Neuronal stem cell (in vitro differentiated cells): ENCODE measurements at regions not wholly inside any gene's neighbourhood (a gene's known extent, or its start where the extent isn't known, plus 50 kb on each side); places are given as distances from the start of the nearest gene placed in this dataset.

Source experiments
- DNase-seq: peaks from one replicate; pipeline ENCODE4 v3.0.0-alpha.2; 2013; ENCODE audit warnings: low spot score
- H2AFZ ChIP-seq: one replicate; pipeline ENCODE4 v1.6.1; 2013; ENCODE audit warnings: mild to moderate bottlenecking, low read length, inconsistent platforms
- H2AK5ac ChIP-seq: 2 replicates; pipeline ENCODE4 v1.6.1; 2013; ENCODE audit warnings: low read depth, mild to moderate bottlenecking, inconsistent platforms, low read length, moderate library complexity, mixed read lengths
- H2BK120ac ChIP-seq: 2 replicates; pipeline ENCODE4 v1.6.1; 2013; ENCODE audit warnings: low read depth, mild to moderate bottlenecking, inconsistent platforms, low read length, moderate library complexity, mixed read lengths
- H2BK12ac ChIP-seq: one replicate; pipeline ENCODE4 v1.6.1; 2013; ENCODE audit warnings: low read length, inconsistent platforms
- H2BK15ac ChIP-seq: 2 replicates; pipeline ENCODE4 v1.6.1; 2013; ENCODE audit warnings: mild to moderate bottlenecking, low read length, inconsistent platforms, mixed read lengths
- H2BK5ac ChIP-seq: one replicate; pipeline ENCODE4 v1.6.1; 2013; ENCODE audit warnings: inconsistent platforms, mild to moderate bottlenecking, low read length, moderate library complexity
- H3K14ac ChIP-seq: one replicate; pipeline ENCODE4 v1.6.1; 2013; ENCODE audit warnings: low read length, inconsistent platforms
- H3K18ac ChIP-seq: 2 replicates; pipeline ENCODE4 v1.6.1; 2013; ENCODE audit warnings: low read length, inconsistent platforms
- H3K23ac ChIP-seq: 2 replicates; pipeline ENCODE4 v1.6.1; 2013; ENCODE audit warnings: low read depth, mild to moderate bottlenecking, mixed read lengths, low read length, inconsistent platforms; ENCODE audit not compliant: poor library complexity
- H3K27ac ChIP-seq: replicated peaks from 3 replicates; pipeline ENCODE4 v1.5.1; 2013; ENCODE audit warnings: low read length, inconsistent platforms
- H3K27me3 ChIP-seq, 3 experiments: 2 replicates each; pipeline ENCODE4 v1.6.1; 2013; ENCODE audit warnings: low read length in 3 of 3, mild to moderate bottlenecking in 2 of 3, inconsistent platforms in 1 of 3, low read depth in 1 of 3, mixed read lengths in 1 of 3, moderate library complexity in 1 of 3; ENCODE audit not compliant: control insufficient read depth in 3 of 3, insufficient read depth in 3 of 3
- H3K36me3 ChIP-seq, 2 donors: replicated peaks in 1 of 2; 2 replicates each; pipeline ENCODE4 v1.6.1; 2013; ENCODE audit warnings: low read length in 2 of 2; ENCODE audit not compliant: control insufficient read depth in 2 of 2, insufficient read depth in 2 of 2
- H3K4ac ChIP-seq: 2 replicates; pipeline ENCODE4 v1.6.1; 2013; ENCODE audit warnings: inconsistent platforms, mild to moderate bottlenecking, low read length, moderate library complexity
- H3K4me1 ChIP-seq, 2 donors: 1 replicate in 1 of 2; 2 replicates in 1 of 2; pipeline ENCODE4 v1.6.1; 2013; ENCODE audit warnings: low read length in 2 of 2, low read depth in 1 of 2; ENCODE audit not compliant: control insufficient read depth in 2 of 2, insufficient read depth in 1 of 2
- H3K4me2 ChIP-seq: one replicate; pipeline ENCODE4 v1.6.1; 2013; ENCODE audit warnings: mild to moderate bottlenecking, low read length, inconsistent platforms; ENCODE audit not compliant: insufficient read depth, poor library complexity, severe bottlenecking
- H3K4me3 ChIP-seq, 2 donors: 2 replicates each; pipeline ENCODE4 v1.5.1; 2013; ENCODE audit warnings: low read length in 2 of 2, mild to moderate bottlenecking in 2 of 2, inconsistent platforms in 1 of 2, moderate library complexity in 1 of 2
- H3K79me1 ChIP-seq: one replicate; pipeline ENCODE4 v1.6.1; 2013; ENCODE audit warnings: low read depth, mild to moderate bottlenecking, inconsistent platforms, low read length, moderate library complexity
- H3K9ac ChIP-seq: one replicate; pipeline ENCODE4 v1.6.1; 2013; ENCODE audit warnings: mild to moderate bottlenecking, low read depth, low read length, inconsistent platforms; ENCODE audit not compliant: poor library complexity
- H3K9me3 ChIP-seq, 2 donors: replicated peaks in 1 of 2; 2 replicates each; pipeline versions ENCODE3 to v1.6.1; 2013; ENCODE audit warnings: low read length in 2 of 2, mild to moderate bottlenecking in 2 of 2, inconsistent platforms in 1 of 2, low read depth in 1 of 2, mixed read lengths in 1 of 2, moderate library complexity in 1 of 2; ENCODE audit not compliant: control insufficient read depth in 2 of 2, insufficient read depth in 1 of 2
- H4K8ac ChIP-seq: one replicate; pipeline ENCODE4 v1.6.1; 2013; ENCODE audit warnings: low read depth, mild to moderate bottlenecking, inconsistent platforms, low read length, moderate library complexity
- H4K91ac ChIP-seq: one replicate; pipeline ENCODE4 v1.6.1; 2013; ENCODE audit warnings: low read length, low read depth, mild to moderate bottlenecking, inconsistent platforms; ENCODE audit not compliant: poor library complexity
- WGBS, 2 donors: extraction: QIAGEN DNeasy Blood & Tissue Kit; methylation state at CpG; one replicate each; pipeline ENCODE4 v1.1.7; 2013; ENCODE audit warnings: missing lambda C conversion rate in 2 of 2, mixed read lengths in 1 of 2; ENCODE audit not compliant: insufficient read length in 2 of 2, insufficient replicate concordance in 1 of 2; ENCODE audit errors: extremely low coverage in 2 of 2; 5-methylcytosine and 5-hydroxymethylcytosine counted together

- peaks cover 0 to 2% of the 10 kb centered on the region in 2 donors for H3K9me3 ChIP-seq
- H3K23ac ChIP-seq = no peak overlapping the region
- no peak overlapping the region for H2AFZ ChIP-seq
- H3K18ac ChIP-seq = no peak overlapping the region
- H4K8ac ChIP-seq = no peak overlapping the region
- no peak overlapping the region for H3K4me2 ChIP-seq
- H2BK12ac ChIP-seq = no peak overlapping the region
- no peak overlapping the region for H3K27ac ChIP-seq
- no peak overlapping the region for H3K9ac ChIP-seq
- H3K4me3 ChIP-seq = no peak overlapping the region
- H3K36me3 ChIP-seq = no peaks in the 10 kb centered on the region
- WGBS, 2 donors = no CpG with 5 or more reads among the region's 2 CpGs
- H2AK5ac ChIP-seq = no peak overlapping the region
- H3K14ac ChIP-seq = no peak overlapping the region
- peaks cover 0 to 12% of the 10 kb centered on the region in 2 donors for H3K4me1 ChIP-seq
- H2BK15ac ChIP-seq = no peak overlapping the region
- H3K79me1 ChIP-seq = no peaks in the 10 kb centered on the region
- H3K4ac ChIP-seq = no peak overlapping the region
- H2BK5ac ChIP-seq = no peak overlapping the region
- H2BK120ac ChIP-seq = no peak overlapping the region
- H4K91ac ChIP-seq = no peak overlapping the region
- H3K27me3 ChIP-seq = no peaks in the 10 kb centered on the region
- DNase-seq = no peak
Measured at GRCh38 chr3:168285506-168285905, 189.8 kb upstream of the GOLIM4 start.

- Histone ChIP-seq H4K8ac (no peak overlapping the region), H3K36me3 (no peaks in the 10 kb centered on the region), H2BK12ac (no peak overlapping the region), H3K4me2 (no peak overlapping the region), H2BK120ac (no peak overlapping the region), H3K23ac (no peak overlapping the region), H3K4me3 (no peak overlapping the region), H3K27ac (no peak overlapping the region), H2AK5ac (no peak overlapping the region), H3K4ac (no peak overlapping the region), H3K18ac (no peak overlapping the region), H2BK5ac (no peak overlapping the region), H4K91ac (no peak overlapping the region), H3K9me3 (peaks cover 0 to 2% of the 10 kb centered on the region in 2 donors), H3K79me1 (no peaks in the 10 kb centered on the region), H3K9ac (no peak overlapping the region), H3K27me3 (no peaks in the 10 kb centered on the region), H2BK15ac (no peak overlapping the region), H3K4me1 (peaks cover 0 to 12% of the 10 kb centered on the region in 2 donors), H2AFZ (no peak overlapping the region), H3K14ac (no peak overlapping the region)
- DNase-seq = no peak
- no CpG with 5 or more reads among the region's 5 CpGs for WGBS, 2 donors
Measured at GRCh38 chr3:168284728-168285127, 189.0 kb upstream of the GOLIM4 start.

GRCh38 chr3:168275662-168276061, 179.9 kb upstream of the GOLIM4 start:
- Histone ChIP-seq H3K27me3 (no peaks in the 10 kb centered on the region), H3K4ac (no peak overlapping the region), H2AK5ac (no peak overlapping the region), H2AFZ (no peak overlapping the region), H2BK12ac (no peak overlapping the region), H3K23ac (no peak overlapping the region), H3K79me1 (no peaks in the 10 kb centered on the region), H3K4me1 (peaks cover 5 to 15% of the 10 kb centered on the region in 2 donors), H3K36me3 (peaks cover 0 to 29% of the 10 kb centered on the region in 2 donors), H4K8ac (no peak overlapping the region), H4K91ac (no peak overlapping the region), H2BK15ac (no peak overlapping the region), H3K4me3 (no peak overlapping the region), H3K9me3 (peaks cover 0 to 52% of the 10 kb centered on the region in 2 donors), H2BK120ac (no peak overlapping the region), H3K9ac (no peak overlapping the region), H3K4me2 (no peak overlapping the region), H3K27ac (no peak overlapping the region), H3K14ac (no peak overlapping the region), H3K18ac (no peak overlapping the region), H2BK5ac (no peak overlapping the region)
- WGBS, 2 donors = no CpG with 5 or more reads among the region's 3 CpGs
- no peak for DNase-seq

GRCh38 chr3:168273917-168274316, 178.2 kb upstream of the GOLIM4 start:
- no peak overlapping the region for H4K91ac ChIP-seq
- no peak overlapping the region for H3K9ac ChIP-seq
- no peak overlapping the region for H3K4me2 ChIP-seq
- no peak overlapping the region for H2BK12ac ChIP-seq
- H3K27me3 ChIP-seq = no peaks in the 10 kb centered on the region
- H3K27ac ChIP-seq = no peak overlapping the region
- H3K4ac ChIP-seq = no peak overlapping the region
- DNase-seq = no peak
- H2AFZ ChIP-seq = no peak overlapping the region
- no peak overlapping the region for H3K4me3 ChIP-seq
- H3K36me3 ChIP-seq = peaks cover 0 to 29% of the 10 kb centered on the region in 2 donors
- H2BK120ac ChIP-seq = no peak overlapping the region
- no peak overlapping the region for H3K23ac ChIP-seq
- no peak overlapping the region for H4K8ac ChIP-seq
- no peak overlapping the region for H2BK15ac ChIP-seq
- no peaks in the 10 kb centered on the region for H3K79me1 ChIP-seq
- H3K4me1 ChIP-seq = peaks cover 7 to 18% of the 10 kb centered on the region in 2 donors
- no peak overlapping the region for H2BK5ac ChIP-seq
- H2AK5ac ChIP-seq = no peak overlapping the region
- peaks cover 0 to 64% of the 10 kb centered on the region in 2 donors for H3K9me3 ChIP-seq
- WGBS, 2 donors = no CpG with 5 or more reads among the region's 2 CpGs
- H3K18ac ChIP-seq = no peak overlapping the region
- H3K14ac ChIP-seq = no peak overlapping the region
